ENCODE measurements at regions not wholly inside any gene's neighbourhood (a gene's known extent, or its start where the extent isn't known, plus 50 kb on each side); places are given as distances from the start of the nearest gene placed in this dataset.

GRCh38 chr18:14921031-14921430 is 173.1 kb downstream of the ANKRD30B start:
- TF ChIP-seq, protein P1, sequence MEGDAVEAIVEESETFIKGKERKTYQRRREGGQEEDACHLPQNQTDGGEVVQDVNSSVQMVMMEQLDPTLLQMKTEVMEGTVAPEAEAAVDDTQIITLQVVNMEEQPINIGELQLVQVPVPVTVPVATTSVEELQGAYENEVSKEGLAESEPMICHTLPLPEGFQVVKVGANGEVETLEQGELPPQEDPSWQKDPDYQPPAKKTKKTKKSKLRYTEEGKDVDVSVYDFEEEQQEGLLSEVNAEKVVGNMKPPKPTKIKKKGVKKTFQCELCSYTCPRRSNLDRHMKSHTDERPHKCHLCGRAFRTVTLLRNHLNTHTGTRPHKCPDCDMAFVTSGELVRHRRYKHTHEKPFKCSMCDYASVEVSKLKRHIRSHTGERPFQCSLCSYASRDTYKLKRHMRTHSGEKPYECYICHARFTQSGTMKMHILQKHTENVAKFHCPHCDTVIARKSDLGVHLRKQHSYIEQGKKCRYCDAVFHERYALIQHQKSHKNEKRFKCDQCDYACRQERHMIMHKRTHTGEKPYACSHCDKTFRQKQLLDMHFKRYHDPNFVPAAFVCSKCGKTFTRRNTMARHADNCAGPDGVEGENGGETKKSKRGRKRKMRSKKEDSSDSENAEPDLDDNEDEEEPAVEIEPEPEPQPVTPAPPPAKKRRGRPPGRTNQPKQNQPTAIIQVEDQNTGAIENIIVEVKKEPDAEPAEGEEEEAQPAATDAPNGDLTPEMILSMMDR (IDR thresholded peaks at IDR 0.05; ENCODE audit: insufficient read depth, low read length, poor library complexity, severe bottlenecking), result no peak
- no peak for TF ChIP-seq EZH2phosphoT487 (conservative IDR thresholded peaks at IDR 0.05; ENCODE audit: low read length)
